ENCODE measurements at regions not wholly inside any gene's neighbourhood (a gene's known extent, or its start where the extent isn't known, plus 50 kb on each side); places are given as distances from the start of the nearest gene placed in this dataset.
"Not testable (repeated sequence)": the region's sequence is repeated elsewhere in the genome, so short reads cannot be mapped to it uniquely, and the experiment has no call there.

- H3K4me3 ChIP-seq (ENCODE audit: low read length in 2 of 2); H3K36me3 Mint-ChIP-seq; H3K27me3 ChIP-seq (ENCODE audit: insufficient read depth, low read length); H3K9me3 ChIP-seq (ENCODE audit: control insufficient read depth in 1 of 2, low read length in 2 of 2); intact Hi-C loops (cut with micrococcal nuclease); DNase-seq; CTCF ChIA-PET (ENCODE audit: partially characterized antibody); H3K4me1 Mint-ChIP-seq; H3K36me3 ChIP-seq (ENCODE audit: insufficient read depth, low read length); H3K4me1 ChIP-seq (ENCODE audit: insufficient read depth, low read length); H3K27ac Mint-ChIP-seq; POLR2A ChIA-PET (ENCODE audit: partially characterized antibody); H3K9me3 Mint-ChIP-seq; H3K27ac ChIP-seq (ENCODE audit: low read depth, low read length); H3K27me3 Mint-ChIP-seq; H3K4me3 Mint-ChIP-seq: not testable (repeated sequence)
Observed at GRCh38 chr2:87608377-87609166, 139.3 kb upstream of the PLGLB2 start.

DNA sequence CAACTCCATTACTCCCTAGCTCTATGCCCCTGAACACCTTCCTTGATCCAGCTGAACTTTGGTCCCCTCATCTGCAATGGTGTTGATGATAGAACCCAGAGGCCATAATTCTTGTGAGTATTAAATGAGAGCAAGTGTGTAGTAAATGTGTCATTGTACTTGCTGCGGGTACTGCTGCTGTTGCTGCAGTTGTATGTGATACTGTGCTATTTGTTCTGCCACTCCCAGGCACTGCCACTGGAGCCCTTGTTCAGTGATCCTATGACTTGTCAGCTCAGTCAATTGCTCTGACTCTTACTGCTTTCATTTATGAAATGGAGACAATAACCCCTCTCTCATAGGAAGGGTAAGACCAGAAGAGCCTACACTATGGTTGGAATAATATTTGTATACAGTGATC, 136.9 kb upstream of the PLGLB2 start:
- H3K27ac Mint-ChIP-seq; DNase-seq; H3K4me3 Mint-ChIP-seq; H3K27me3 ChIP-seq (ENCODE audit: insufficient read depth, low read length); CTCF ChIA-PET (ENCODE audit: partially characterized antibody); H3K4me1 Mint-ChIP-seq; H3K4me3 ChIP-seq (ENCODE audit: low read length in 2 of 2); H3K9me3 ChIP-seq (ENCODE audit: control insufficient read depth in 1 of 2, low read length in 2 of 2); H3K27ac ChIP-seq (ENCODE audit: low read depth, low read length); H3K9me3 Mint-ChIP-seq; H3K4me1 ChIP-seq (ENCODE audit: insufficient read depth, low read length); H3K36me3 ChIP-seq (ENCODE audit: insufficient read depth, low read length); H3K36me3 Mint-ChIP-seq; intact Hi-C loops (cut with micrococcal nuclease); POLR2A ChIA-PET (ENCODE audit: partially characterized antibody); H3K27me3 Mint-ChIP-seq: not testable (repeated sequence)

DNA sequence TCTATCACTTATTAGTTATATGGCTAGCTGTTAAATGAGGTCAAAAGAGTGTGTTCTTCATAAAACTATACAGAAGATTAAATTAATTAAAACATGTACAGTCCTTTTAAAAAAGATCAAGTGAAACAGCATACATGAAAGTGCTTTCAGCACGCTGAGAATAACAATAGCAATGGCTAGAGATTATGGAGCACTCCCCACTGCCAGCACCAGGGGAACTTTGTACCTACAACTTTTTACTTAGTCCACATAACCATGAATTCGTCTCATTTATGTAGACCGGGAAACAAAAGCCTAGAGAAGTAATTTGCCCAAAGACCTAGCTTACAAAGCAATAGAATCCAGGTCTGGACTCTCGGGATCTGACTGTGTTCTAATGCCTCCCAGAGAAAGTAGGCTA, 136.5 kb upstream of the PLGLB2 start:
- H3K27ac Mint-ChIP-seq; H3K9me3 Mint-ChIP-seq; H3K4me1 ChIP-seq (ENCODE audit: insufficient read depth, low read length); H3K27me3 Mint-ChIP-seq; CTCF ChIA-PET (ENCODE audit: partially characterized antibody); H3K27ac ChIP-seq (ENCODE audit: low read depth, low read length); H3K36me3 Mint-ChIP-seq; DNase-seq; H3K4me3 Mint-ChIP-seq; H3K4me1 Mint-ChIP-seq; POLR2A ChIA-PET (ENCODE audit: partially characterized antibody); H3K9me3 ChIP-seq (ENCODE audit: control insufficient read depth in 1 of 2, low read length in 2 of 2); intact Hi-C loops (cut with micrococcal nuclease); H3K36me3 ChIP-seq (ENCODE audit: insufficient read depth, low read length); H3K27me3 ChIP-seq (ENCODE audit: insufficient read depth, low read length); H3K4me3 ChIP-seq (ENCODE audit: low read length in 2 of 2): not testable (repeated sequence)

DNA sequence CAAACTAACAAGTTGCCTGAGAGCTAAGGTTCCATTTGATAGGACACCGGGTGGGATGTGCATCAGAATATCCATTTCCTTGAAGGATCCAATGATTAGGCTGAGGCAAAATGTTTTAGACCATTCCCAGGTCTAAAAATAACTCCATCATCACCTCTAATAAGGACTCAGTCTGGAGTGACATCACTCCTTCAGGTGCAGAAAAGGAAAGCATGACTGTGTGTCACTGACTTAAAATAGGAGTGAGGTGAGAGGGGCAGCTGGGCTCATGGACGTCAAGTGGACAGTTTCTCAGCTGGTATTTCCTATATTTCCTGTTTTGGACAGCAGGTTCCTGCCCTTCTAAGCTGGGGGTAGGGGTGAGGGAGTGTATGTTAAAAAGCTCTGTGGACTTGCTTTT, 135.9 kb upstream of the PLGLB2 start:
- H3K36me3 ChIP-seq (ENCODE audit: insufficient read depth, low read length); H3K27ac Mint-ChIP-seq; POLR2A ChIA-PET (ENCODE audit: partially characterized antibody); H3K4me3 Mint-ChIP-seq; CTCF ChIA-PET (ENCODE audit: partially characterized antibody); H3K27me3 ChIP-seq (ENCODE audit: insufficient read depth, low read length); H3K36me3 Mint-ChIP-seq; H3K27ac ChIP-seq (ENCODE audit: low read depth, low read length); H3K4me1 Mint-ChIP-seq; intact Hi-C loops (cut with micrococcal nuclease); H3K27me3 Mint-ChIP-seq; DNase-seq; H3K9me3 ChIP-seq (ENCODE audit: control insufficient read depth in 1 of 2, low read length in 2 of 2); H3K4me3 ChIP-seq (ENCODE audit: low read length in 2 of 2); H3K9me3 Mint-ChIP-seq; H3K4me1 ChIP-seq (ENCODE audit: insufficient read depth, low read length): not testable (repeated sequence)

GRCh38 chr2:87614829-87615434, 133.0 kb upstream of the PLGLB2 start:
- DNase-seq; H3K27ac ChIP-seq (ENCODE audit: low read depth, low read length); H3K27ac Mint-ChIP-seq; H3K4me3 Mint-ChIP-seq; H3K4me1 Mint-ChIP-seq; H3K9me3 Mint-ChIP-seq; H3K4me3 ChIP-seq (ENCODE audit: low read length in 2 of 2); H3K4me1 ChIP-seq (ENCODE audit: insufficient read depth, low read length); intact Hi-C loops (cut with micrococcal nuclease); H3K27me3 Mint-ChIP-seq; H3K36me3 Mint-ChIP-seq; H3K27me3 ChIP-seq (ENCODE audit: insufficient read depth, low read length); CTCF ChIA-PET (ENCODE audit: partially characterized antibody); H3K9me3 ChIP-seq (ENCODE audit: control insufficient read depth in 1 of 2, low read length in 2 of 2); H3K36me3 ChIP-seq (ENCODE audit: insufficient read depth, low read length); POLR2A ChIA-PET (ENCODE audit: partially characterized antibody): not testable (repeated sequence)

- H3K27me3 Mint-ChIP-seq; H3K4me1 ChIP-seq (ENCODE audit: insufficient read depth, low read length); H3K4me3 ChIP-seq (ENCODE audit: low read length in 2 of 2); H3K36me3 Mint-ChIP-seq; H3K9me3 ChIP-seq (ENCODE audit: control insufficient read depth in 1 of 2, low read length in 2 of 2); H3K27me3 ChIP-seq (ENCODE audit: insufficient read depth, low read length); CTCF ChIA-PET (ENCODE audit: partially characterized antibody); H3K27ac Mint-ChIP-seq; DNase-seq; H3K4me3 Mint-ChIP-seq; POLR2A ChIA-PET (ENCODE audit: partially characterized antibody); H3K36me3 ChIP-seq (ENCODE audit: insufficient read depth, low read length); H3K4me1 Mint-ChIP-seq; H3K9me3 Mint-ChIP-seq; intact Hi-C loops (cut with micrococcal nuclease); H3K27ac ChIP-seq (ENCODE audit: low read depth, low read length): not testable (repeated sequence)
Observed at GRCh38 chr2:87619121-87619520, 128.8 kb upstream of the PLGLB2 start.

DNA sequence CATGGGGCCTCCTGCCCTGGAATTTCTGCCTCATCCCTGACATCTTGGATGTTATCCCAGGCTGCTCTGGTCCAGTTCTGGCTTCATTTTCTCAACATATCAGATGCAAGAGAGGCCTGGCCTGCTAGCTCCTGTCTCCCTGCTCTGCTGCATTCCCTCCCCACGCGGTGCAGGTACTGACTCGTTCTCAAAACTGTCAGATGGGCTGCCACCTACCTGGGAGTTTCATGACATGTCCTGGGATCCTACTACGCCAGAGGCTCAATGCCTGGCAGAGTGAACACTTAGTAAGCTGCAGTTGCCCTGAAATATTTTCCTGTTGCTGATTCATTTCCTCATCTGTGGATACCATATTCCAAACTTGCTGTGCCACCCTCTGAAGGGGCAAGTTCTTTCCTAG, 126.7 kb upstream of the PLGLB2 start:
- H3K4me3 Mint-ChIP-seq; H3K27ac ChIP-seq (ENCODE audit: low read depth, low read length); H3K27ac Mint-ChIP-seq; H3K27me3 ChIP-seq (ENCODE audit: insufficient read depth, low read length); H3K9me3 ChIP-seq (ENCODE audit: control insufficient read depth in 1 of 2, low read length in 2 of 2); H3K4me1 ChIP-seq (ENCODE audit: insufficient read depth, low read length); H3K36me3 Mint-ChIP-seq; H3K4me1 Mint-ChIP-seq; CTCF ChIA-PET (ENCODE audit: partially characterized antibody); intact Hi-C loops (cut with micrococcal nuclease); H3K27me3 Mint-ChIP-seq; H3K4me3 ChIP-seq (ENCODE audit: low read length in 2 of 2); POLR2A ChIA-PET (ENCODE audit: partially characterized antibody); H3K9me3 Mint-ChIP-seq; H3K36me3 ChIP-seq (ENCODE audit: insufficient read depth, low read length); DNase-seq: not testable (repeated sequence)

GRCh38 chr2:87622720-87623119, 125.2 kb upstream of the PLGLB2 start:
- H3K27me3 ChIP-seq (ENCODE audit: insufficient read depth, low read length); CTCF ChIA-PET (ENCODE audit: partially characterized antibody); H3K9me3 ChIP-seq (ENCODE audit: control insufficient read depth in 1 of 2, low read length in 2 of 2); H3K4me1 Mint-ChIP-seq; DNase-seq; H3K27me3 Mint-ChIP-seq; H3K4me3 Mint-ChIP-seq; H3K4me1 ChIP-seq (ENCODE audit: insufficient read depth, low read length); H3K36me3 Mint-ChIP-seq; H3K27ac ChIP-seq (ENCODE audit: low read depth, low read length); intact Hi-C loops (cut with micrococcal nuclease); H3K9me3 Mint-ChIP-seq; POLR2A ChIA-PET (ENCODE audit: partially characterized antibody); H3K27ac Mint-ChIP-seq; H3K36me3 ChIP-seq (ENCODE audit: insufficient read depth, low read length); H3K4me3 ChIP-seq (ENCODE audit: low read length in 2 of 2): not testable (repeated sequence)
